ENCODE measurements at regions not wholly inside any gene's neighbourhood (a gene's known extent, or its start where the extent isn't known, plus 50 kb on each side); places are given as distances from the start of the nearest gene placed in this dataset.

DNA sequence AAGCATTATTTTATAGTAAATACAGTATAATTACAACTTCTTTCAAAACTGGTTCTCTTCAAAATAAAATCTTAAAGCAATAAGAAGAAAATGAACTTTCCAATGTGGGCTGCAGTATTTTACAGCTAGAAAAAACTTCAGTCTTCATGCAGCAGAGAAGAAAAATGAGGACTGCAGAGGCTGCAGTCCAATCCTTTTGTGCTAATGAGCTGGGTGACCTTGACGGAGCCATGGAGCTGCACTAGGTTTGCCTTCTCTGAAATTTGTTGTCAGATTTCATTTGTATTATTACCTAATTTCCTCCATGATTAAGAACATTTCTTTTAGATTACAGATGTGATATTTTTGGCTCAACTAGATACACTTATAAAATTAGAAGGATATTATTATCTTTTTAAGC, 245.2 kb upstream of the ADAMTS3 start:
- no peak for ATAC-seq
- intact Hi-C loops (cut with DNase I) = no loop called here
- TF ChIP-seq, protein P1, sequence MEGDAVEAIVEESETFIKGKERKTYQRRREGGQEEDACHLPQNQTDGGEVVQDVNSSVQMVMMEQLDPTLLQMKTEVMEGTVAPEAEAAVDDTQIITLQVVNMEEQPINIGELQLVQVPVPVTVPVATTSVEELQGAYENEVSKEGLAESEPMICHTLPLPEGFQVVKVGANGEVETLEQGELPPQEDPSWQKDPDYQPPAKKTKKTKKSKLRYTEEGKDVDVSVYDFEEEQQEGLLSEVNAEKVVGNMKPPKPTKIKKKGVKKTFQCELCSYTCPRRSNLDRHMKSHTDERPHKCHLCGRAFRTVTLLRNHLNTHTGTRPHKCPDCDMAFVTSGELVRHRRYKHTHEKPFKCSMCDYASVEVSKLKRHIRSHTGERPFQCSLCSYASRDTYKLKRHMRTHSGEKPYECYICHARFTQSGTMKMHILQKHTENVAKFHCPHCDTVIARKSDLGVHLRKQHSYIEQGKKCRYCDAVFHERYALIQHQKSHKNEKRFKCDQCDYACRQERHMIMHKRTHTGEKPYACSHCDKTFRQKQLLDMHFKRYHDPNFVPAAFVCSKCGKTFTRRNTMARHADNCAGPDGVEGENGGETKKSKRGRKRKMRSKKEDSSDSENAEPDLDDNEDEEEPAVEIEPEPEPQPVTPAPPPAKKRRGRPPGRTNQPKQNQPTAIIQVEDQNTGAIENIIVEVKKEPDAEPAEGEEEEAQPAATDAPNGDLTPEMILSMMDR (IDR thresholded peaks at IDR 0.05) = no peak

GRCh38 chr4:72809208-72809607, 240.2 kb upstream of the ADAMTS3 start:
- H3K27ac ChIP-seq = no peak overlapping the region
- DNase-seq (no peak), ATAC-seq (no peak)
- H3K36me3 ChIP-seq = no peaks in the 10 kb centered on the region
- H3K27me3 ChIP-seq (ENCODE audit: low read depth) = no peaks in the 10 kb centered on the region
- no peaks in the 10 kb centered on the region for H3K4me1 ChIP-seq
- intact Hi-C loops (cut with DNase I) = no loop called here
- no peaks in the 10 kb centered on the region for H3K9me3 ChIP-seq
- TF ChIP-seq, protein P1 (IDR thresholded peaks at IDR 0.05) = no peak
- no peak overlapping the region for H3K4me3 ChIP-seq

More for the DNA sequence above, 245.2 kb upstream of the ADAMTS3 start:
- no peaks in the 10 kb centered on the region for H3K36me3 ChIP-seq
- no peaks in the 10 kb centered on the region for H3K27me3 ChIP-seq (ENCODE audit: low read depth)
- no peak for DNase-seq
- H3K27ac ChIP-seq = no peak overlapping the region
- H3K4me1 ChIP-seq = no peaks in the 10 kb centered on the region
- no peak overlapping the region for H3K4me3 ChIP-seq
- no peaks in the 10 kb centered on the region for H3K9me3 ChIP-seq

DNA sequence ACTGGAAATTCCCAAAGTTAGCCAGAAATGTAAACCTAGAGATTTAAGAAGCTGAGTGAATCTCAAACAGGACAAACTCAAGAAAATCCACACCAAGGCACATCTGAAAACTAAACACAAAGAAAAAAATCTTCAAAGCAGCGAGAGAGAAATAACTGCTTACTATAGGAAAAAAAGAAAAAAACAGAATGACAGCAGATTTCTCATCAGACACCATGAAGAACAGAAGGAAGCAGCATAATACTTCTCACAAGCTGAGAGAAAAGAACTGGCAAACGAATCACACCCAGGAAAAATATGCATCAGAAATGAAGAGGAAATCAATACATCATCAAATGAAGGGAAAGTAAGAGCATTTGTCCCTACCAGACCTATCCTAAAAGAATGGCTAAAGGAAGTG, 236.3 kb upstream of the ADAMTS3 start:
- no peaks in the 10 kb centered on the region for H3K27me3 ChIP-seq (ENCODE audit: low read depth)
- no peak for ATAC-seq
- no peaks in the 10 kb centered on the region for H3K4me1 ChIP-seq
- intact Hi-C loops (cut with DNase I) = no loop called here
- H3K4me3 ChIP-seq = no peak overlapping the region
- TF ChIP-seq, protein P1 (IDR thresholded peaks at IDR 0.05) = no peak
- H3K9me3 ChIP-seq = no peaks in the 10 kb centered on the region
- DNase-seq = no peak
- no peaks in the 10 kb centered on the region for H3K36me3 ChIP-seq
- no peak overlapping the region for H3K27ac ChIP-seq

GRCh38 chr4:72797486-72797885, 228.5 kb upstream of the ADAMTS3 start:
- Histone ChIP-seq H3K27ac (no peak overlapping the region), H3K9me3 (no peaks in the 10 kb centered on the region), H3K36me3 (no peaks in the 10 kb centered on the region), H3K4me1 (no peaks in the 10 kb centered on the region), H3K4me3 (no peak overlapping the region), H3K27me3 (ENCODE audit: low read depth) (no peaks in the 10 kb centered on the region)
- ATAC-seq (no peak), DNase-seq (no peak)
- intact Hi-C loops (cut with DNase I) = no loop called here
- TF ChIP-seq, protein P1 (IDR thresholded peaks at IDR 0.05) = no peak

- intact Hi-C loops (cut with DNase I) = no loop called here
- DNase-seq = no peak
- Histone ChIP-seq H3K9me3 (no peaks in the 10 kb centered on the region), H3K27me3 (ENCODE audit: low read depth) (no peaks in the 10 kb centered on the region), H3K4me3 (no peak overlapping the region), H3K27ac (no peak overlapping the region), H3K4me1 (no peaks in the 10 kb centered on the region), H3K36me3 (no peaks in the 10 kb centered on the region)
- TF ChIP-seq, protein P1 (IDR thresholded peaks at IDR 0.05) = no peak
- ATAC-seq = no peak
Observed at GRCh38 chr4:72791054-72791453, 222.0 kb upstream of the ADAMTS3 start.
